HL-60 (cell line): ENCODE measurements at regions not wholly inside any gene's neighbourhood (a gene's known extent, or its start where the extent isn't known, plus 50 kb on each side); places are given as distances from the start of the nearest gene placed in this dataset.

Source experiments
- GABPA ChIP-seq: IDR thresholded peaks from 2 replicates; pipeline ENCODE4 v1.6.1; 2012; ENCODE audit warnings: low read depth
- TF ChIP-seq, protein P1 (sequence below): IDR thresholded peaks from one replicate; pipeline ENCODE4 v1.5.1; 2011; ENCODE audit warnings: low read length, control low read depth, inconsistent platforms; ENCODE audit not compliant: insufficient read depth
- TF ChIP-seq, protein P2 (sequence below): IDR thresholded peaks from 2 replicates; pipeline ENCODE4 v1.6.1; 2012; ENCODE audit warnings: low read depth; ENCODE audit not compliant: insufficient replicate concordance

DNA sequence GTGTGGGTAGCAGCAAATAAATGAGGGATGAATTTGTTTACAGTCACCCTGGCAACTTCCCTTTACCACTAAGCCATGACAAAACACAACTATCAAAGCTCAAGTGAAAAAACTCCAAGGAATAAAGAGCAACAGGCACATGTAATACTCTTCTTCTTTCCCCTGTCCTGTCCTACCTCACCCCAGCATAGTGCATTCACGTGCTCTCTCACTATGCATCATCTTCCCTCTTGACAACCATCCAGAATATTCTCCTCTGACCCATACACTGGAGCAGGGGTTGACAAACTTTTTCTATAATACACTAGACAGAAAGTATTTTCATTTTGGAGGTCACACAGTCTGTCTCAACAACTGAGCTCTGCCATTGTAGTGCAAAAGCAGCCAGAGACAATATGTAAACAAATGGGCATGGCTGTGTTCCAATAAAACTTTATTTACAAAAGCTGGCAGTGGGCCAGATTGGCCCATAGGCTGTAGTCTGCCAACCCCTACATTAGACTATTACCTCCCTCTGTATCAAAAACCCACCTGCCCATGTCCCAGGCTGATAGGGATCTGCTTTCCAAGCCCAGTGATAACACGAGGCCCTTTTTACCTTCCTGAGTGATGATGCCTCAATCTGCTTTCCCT, 354.5 kb downstream of the FGFR2 start:
- TF ChIP-seq, protein P1, sequence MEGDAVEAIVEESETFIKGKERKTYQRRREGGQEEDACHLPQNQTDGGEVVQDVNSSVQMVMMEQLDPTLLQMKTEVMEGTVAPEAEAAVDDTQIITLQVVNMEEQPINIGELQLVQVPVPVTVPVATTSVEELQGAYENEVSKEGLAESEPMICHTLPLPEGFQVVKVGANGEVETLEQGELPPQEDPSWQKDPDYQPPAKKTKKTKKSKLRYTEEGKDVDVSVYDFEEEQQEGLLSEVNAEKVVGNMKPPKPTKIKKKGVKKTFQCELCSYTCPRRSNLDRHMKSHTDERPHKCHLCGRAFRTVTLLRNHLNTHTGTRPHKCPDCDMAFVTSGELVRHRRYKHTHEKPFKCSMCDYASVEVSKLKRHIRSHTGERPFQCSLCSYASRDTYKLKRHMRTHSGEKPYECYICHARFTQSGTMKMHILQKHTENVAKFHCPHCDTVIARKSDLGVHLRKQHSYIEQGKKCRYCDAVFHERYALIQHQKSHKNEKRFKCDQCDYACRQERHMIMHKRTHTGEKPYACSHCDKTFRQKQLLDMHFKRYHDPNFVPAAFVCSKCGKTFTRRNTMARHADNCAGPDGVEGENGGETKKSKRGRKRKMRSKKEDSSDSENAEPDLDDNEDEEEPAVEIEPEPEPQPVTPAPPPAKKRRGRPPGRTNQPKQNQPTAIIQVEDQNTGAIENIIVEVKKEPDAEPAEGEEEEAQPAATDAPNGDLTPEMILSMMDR, result no peak
- TF ChIP-seq GABPA, result no peak
- TF ChIP-seq, protein P2, sequence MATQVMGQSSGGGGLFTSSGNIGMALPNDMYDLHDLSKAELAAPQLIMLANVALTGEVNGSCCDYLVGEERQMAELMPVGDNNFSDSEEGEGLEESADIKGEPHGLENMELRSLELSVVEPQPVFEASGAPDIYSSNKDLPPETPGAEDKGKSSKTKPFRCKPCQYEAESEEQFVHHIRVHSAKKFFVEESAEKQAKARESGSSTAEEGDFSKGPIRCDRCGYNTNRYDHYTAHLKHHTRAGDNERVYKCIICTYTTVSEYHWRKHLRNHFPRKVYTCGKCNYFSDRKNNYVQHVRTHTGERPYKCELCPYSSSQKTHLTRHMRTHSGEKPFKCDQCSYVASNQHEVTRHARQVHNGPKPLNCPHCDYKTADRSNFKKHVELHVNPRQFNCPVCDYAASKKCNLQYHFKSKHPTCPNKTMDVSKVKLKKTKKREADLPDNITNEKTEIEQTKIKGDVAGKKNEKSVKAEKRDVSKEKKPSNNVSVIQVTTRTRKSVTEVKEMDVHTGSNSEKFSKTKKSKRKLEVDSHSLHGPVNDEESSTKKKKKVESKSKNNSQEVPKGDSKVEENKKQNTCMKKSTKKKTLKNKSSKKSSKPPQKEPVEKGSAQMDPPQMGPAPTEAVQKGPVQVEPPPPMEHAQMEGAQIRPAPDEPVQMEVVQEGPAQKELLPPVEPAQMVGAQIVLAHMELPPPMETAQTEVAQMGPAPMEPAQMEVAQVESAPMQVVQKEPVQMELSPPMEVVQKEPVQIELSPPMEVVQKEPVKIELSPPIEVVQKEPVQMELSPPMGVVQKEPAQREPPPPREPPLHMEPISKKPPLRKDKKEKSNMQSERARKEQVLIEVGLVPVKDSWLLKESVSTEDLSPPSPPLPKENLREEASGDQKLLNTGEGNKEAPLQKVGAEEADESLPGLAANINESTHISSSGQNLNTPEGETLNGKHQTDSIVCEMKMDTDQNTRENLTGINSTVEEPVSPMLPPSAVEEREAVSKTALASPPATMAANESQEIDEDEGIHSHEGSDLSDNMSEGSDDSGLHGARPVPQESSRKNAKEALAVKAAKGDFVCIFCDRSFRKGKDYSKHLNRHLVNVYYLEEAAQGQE, result no peak
